GM19372 (cell line): ENCODE measurements at regions not wholly inside any gene's neighbourhood (a gene's known extent, or its start where the extent isn't known, plus 50 kb on each side); places are given as distances from the start of the nearest gene placed in this dataset.

Experiments
- ATAC-seq: cut with Tn5 transposase; IDR thresholded peaks from one replicate; pipeline ENCODE4 v1.9.1; 2021; ENCODE audit warnings: mild to moderate bottlenecking, low read depth, moderate library complexity; ENCODE audit not compliant: unreplicated experiment

DNA sequence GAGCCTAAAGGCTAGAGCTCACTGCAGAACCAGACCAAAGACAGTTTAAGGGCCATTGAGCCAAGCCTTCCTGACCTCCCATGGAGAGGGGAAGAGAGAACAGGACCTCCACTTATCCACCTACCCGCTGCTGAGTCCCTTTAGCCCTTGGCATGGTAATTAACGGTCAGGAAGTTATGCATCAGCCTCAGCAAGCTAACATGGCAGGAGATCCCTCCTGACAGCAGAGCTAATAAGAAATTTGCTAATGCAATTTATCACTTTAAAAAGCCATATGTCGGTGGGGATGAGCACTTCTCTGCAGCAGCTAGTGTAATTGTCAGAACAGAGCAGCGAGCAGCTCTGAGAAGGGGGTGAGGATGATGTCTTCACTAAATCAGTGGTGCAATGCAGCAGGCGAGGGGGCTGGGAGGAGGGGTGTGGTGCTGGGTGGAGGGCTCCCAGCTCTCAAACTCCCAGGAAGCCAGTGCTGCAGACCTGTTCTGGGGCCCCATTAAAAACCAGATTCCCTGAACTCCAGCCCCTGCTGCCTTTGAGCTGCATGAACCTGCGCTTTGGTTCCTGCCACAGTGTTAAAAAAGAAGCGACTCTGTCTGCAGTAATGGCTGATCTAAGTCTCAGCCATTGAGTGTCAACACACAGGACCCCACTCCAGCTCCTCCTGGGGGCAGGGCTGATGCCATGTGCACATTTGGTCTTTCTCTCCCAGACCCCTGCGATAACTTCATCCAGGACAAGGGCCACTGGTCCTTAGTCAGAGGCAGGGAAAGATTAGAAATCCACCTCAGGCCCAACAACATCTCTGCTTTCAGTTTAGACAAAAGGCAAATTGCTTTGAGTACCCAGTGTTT, 63.0 kb upstream of the CALM2 start:
- no peak for ATAC-seq

DNA sequence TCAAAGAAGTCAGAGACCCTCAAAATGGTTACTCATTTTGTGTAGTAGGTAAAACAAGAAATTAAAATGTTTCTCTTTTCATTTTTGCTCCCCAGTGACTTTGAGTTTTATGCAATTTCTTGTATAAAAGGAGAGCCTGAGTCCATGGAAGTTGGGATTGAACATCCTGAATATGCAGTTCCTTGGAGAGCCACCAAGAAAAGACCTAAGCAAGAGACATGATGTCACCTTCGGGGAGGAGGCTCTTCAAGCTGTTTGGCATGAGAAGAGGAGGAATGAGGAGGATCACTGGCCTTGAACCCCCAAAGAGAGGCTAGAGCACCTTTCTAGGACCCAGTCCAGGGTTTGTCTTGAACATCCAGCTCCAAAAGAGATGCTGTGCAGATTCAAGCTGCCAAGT, 62.3 kb upstream of the CALM2 start:
- ATAC-seq, result no peak

DNA sequence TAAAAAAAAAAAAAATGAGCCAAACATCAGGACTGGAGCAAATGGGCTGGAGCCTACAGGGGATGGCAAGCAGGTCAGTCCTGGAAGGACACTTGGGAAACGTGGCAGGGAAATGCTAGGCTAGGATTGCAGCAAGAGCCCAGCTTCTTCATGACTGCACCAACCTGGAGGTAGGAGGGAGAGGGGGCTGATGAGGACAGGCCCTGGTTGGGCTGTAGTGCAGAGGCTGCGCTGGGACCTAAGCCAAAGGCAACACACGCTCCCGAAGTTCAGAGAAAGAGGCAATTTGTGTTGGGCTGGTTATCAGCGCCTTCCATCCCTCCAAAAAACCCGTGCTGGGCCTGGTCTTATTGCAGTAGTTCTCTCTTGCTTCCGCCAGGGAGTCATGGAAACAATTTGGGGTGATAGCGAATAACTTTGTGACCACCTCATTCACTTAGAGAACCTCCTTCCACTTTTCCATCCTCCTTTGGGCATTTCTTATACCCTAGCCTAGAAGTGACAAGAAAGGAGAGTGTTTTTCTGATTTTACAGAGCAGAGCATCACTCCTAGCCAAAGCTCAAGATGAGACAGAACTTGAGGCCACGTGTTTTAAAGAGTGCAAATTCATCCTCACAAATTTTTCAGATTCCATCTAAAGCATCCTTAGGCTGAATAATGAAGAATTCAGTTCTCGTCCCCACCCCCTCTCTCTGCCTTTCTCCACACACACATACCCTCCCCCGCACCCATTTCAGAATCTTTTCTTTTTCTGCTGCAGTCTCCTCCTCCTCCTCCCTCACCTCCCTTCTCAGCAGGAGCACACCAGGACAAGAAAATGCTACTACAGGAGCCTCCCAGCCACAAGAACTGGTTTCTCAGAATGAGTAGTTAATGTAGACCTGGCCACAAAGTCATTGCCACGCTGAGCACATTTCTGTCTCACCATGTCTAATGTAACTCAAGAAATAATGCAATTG, 61.3 kb upstream of the CALM2 start:
- no peak for ATAC-seq

GRCh38 chr2:47236503-47237215, 60.3 kb upstream of the CALM2 start:
- no peak for ATAC-seq

GRCh38 chr2:47235132-47235531, 58.8 kb upstream of the CALM2 start:
- no peak for ATAC-seq

DNA sequence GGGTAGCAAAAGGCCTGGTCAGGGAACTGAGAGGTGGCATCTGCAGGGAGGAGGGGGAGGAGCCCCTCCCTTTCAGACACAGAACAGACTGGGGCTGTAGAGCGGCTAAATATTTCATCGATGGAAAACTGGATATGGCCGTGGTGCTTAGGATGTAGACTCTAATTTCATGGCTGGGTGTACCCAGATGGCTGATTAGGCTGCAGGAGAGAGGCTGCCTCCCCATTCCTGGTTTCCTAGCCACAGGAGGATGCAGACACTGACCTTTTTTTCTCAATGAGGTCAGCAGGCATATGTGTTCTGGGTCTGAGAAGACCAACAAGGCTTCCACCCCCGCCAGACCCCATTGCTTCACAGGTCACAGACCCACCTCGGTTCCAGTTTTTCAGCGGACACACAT, 58.1 kb upstream of the CALM2 start:
- ATAC-seq, result no peak

GRCh38 chr2:47232738-47233415, 56.6 kb upstream of the CALM2 start:
- ATAC-seq, result no peak

DNA sequence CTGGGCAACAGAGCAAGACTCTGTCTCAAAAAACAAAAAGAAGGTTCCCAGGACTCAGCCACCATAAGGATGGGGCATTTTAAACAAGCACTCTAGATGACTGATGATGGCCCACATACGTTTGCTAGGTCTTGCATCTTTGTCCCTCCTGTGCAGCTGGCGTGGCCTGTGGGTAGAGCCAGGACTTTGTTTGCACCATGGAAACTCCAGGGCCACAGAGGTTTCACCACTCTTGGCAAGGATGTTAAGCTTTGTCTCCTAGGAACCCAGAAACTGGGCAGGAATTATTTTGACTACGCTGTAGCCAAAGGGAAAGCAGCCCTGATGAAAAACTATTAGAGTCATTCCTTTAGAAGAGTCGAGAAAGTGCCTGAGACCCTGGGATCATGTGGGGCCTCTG, 54.1 kb upstream of the CALM2 start:
- ATAC-seq, result no peak

DNA sequence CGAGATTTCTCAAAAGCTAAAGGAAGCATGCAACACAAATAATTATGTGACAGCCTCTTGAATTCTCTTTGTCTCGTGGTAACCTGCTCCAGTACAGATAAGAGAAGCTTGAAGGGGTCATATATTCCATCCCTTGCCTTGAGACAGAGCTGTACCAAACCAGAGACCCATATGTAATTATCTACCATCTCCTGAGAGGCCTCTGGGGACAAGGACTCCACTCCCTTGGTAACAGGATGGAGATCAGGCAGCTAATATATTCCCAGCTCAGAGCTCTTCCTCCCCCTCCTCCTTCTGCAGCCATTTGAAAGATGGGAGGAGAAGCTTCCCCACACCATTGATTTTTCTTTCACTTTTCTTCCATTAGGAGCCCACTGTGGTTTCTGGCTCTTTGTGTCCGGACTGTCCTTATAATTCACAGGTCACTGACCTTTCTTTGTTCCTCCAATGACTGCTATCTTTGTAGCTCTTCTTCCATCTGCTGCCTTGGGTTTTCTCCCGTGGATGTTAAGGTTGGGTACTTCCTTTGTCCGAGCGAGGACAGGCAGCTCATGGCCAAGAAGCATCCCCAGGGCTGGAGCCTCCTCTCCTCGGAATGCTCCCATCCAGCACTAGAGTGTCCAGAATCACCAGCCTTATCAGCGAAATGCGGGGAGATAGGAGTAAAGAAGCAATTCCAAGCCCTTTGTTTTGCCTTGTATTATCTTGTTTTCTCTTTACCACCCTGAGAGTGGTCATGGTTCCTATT, 51.4 kb upstream of the CALM2 start:
- no peak for ATAC-seq

DNA sequence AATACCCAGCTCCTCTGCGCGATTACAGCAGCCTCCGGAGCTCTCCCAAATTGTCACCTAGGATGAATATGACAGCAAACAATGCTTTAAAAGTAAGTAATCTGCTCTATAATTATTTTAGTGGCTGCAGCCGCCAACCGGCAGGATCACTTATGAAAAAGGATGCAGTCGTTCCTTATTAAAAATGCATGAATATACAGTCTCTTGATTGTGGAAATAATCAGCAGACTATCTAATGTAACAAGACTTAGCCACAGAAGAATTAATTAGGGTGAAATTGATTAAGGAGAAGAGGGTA, 50.6 kb upstream of the CALM2 start:
- no peak for ATAC-seq

- no peak for ATAC-seq
These were observed 50.0 kb upstream of the CALM2 start for GRCh38 chr2:47226132-47226922.
